ENCODE measurements at regions not wholly inside any gene's neighbourhood (a gene's known extent, or its start where the extent isn't known, plus 50 kb on each side); places are given as distances from the start of the nearest gene placed in this dataset.

DNA sequence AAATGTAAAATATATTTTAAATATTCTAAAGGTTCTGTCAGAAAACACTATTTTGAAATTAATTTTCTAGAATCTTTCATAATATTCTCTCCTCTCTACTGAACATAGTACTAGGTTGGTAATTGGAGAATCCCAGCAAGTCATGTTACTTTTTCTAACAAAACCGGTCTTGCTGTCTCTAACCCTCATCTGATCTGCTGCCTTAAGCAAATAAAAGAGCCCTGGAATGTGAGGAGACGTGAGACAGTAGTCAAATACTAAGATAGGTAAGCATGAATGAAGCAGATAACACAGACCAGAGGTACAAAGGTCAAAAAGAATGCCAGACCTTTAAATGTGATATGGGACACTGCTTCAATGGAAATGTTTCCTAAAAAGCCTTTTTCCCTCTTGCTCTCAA is 462.4 kb upstream of the NUPR2 start:
- no peak for TF ChIP-seq POLR2AphosphoS5 (IDR thresholded peaks at IDR 0.05; ENCODE audit: low read length)
- no peak for TF ChIP-seq ZNF24 (IDR thresholded peaks at IDR 0.05)
- no peak for TF ChIP-seq RCOR1 (conservative IDR thresholded peaks at IDR 0.05; ENCODE audit: low read depth, low read length)
- TF ChIP-seq CHD2 (IDR thresholded peaks at IDR 0.05; ENCODE audit: borderline replicate concordance, low read depth, low read length), result no peak
- TF ChIP-seq, protein P1, sequence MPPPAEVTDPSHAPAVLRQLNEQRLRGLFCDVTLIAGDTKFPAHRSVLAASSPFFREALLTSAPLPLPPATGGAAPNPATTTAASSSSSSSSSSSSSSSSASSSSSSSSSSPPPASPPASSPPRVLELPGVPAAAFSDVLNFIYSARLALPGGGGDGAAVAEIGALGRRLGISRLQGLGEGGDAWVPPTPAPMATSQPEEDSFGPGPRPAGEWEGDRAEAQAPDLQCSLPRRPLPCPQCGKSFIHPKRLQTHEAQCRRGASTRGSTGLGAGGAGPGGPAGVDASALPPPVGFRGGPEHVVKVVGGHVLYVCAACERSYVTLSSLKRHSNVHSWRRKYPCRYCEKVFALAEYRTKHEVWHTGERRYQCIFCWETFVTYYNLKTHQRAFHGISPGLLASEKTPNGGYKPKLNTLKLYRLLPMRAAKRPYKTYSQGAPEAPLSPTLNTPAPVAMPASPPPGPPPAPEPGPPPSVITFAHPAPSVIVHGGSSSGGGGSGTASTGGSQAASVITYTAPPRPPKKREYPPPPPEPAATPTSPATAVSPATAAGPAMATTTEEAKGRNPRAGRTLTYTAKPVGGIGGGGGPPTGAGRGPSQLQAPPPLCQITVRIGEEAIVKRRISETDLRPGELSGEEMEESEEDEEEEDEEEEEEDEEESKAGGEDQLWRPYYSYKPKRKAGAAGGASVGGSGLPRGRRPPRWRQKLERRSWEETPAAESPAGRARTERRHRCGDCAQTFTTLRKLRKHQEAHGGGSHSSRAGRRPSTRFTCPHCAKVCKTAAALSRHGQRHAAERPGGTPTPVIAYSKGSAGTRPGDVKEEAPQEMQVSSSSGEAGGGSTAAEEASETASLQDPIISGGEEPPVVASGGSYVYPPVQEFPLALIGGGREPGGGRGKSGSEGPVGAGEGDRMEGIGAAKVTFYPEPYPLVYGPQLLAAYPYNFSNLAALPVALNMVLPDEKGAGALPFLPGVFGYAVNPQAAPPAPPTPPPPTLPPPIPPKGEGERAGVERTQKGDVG (CRISPR knock-in tag; IDR thresholded peaks at IDR 0.05), result no peak
- no peak for TF ChIP-seq EP300 (IDR thresholded peaks at IDR 0.05; ENCODE audit: borderline replicate concordance in 1 of 2, control insufficient read depth in 1 of 2, low read depth in 2 of 2, low read length in 2 of 2)
- no peak for TF ChIP-seq CTCF (IDR thresholded peaks at IDR 0.05 in 2 of 3, conservative IDR thresholded peaks at IDR 0.05 in 1 of 3; ENCODE audit: control insufficient read depth in 2 of 3, extremely low read depth in 1 of 3, insufficient read depth in 1 of 3, low read depth in 3 of 3, low read length in 3 of 3)
- TF ChIP-seq FOXK2 (IDR thresholded peaks at IDR 0.05), result no peak
- TF ChIP-seq CREB1 (IDR thresholded peaks at IDR 0.05; ENCODE audit: low read depth), result no peak

All from GM12878 (cell line).